Epithelial cell of esophagus (primary cell): ENCODE measurements at regions not wholly inside any gene's neighbourhood (a gene's known extent, or its start where the extent isn't known, plus 50 kb on each side); places are given as distances from the start of the nearest gene placed in this dataset.

Experiments used
- DNase-seq: peaks from one replicate; pipeline ENCODE4 v3.0.0; 2010; ENCODE audit warnings: low read depth
- H3K4me3 ChIP-seq: 2 replicates; pipeline ENCODE4 v1.5.1; 2011; ENCODE audit warnings: mild to moderate bottlenecking, low read length, control low read depth
- TF ChIP-seq, protein P1 (sequence below): IDR thresholded peaks from 2 replicates; pipeline ENCODE4 v1.5.1; 2011; ENCODE audit warnings: low read depth, mild to moderate bottlenecking, low read length, control low read depth, inconsistent platforms; ENCODE audit not compliant: insufficient read depth; ENCODE audit errors: missing control alignments

DNA sequence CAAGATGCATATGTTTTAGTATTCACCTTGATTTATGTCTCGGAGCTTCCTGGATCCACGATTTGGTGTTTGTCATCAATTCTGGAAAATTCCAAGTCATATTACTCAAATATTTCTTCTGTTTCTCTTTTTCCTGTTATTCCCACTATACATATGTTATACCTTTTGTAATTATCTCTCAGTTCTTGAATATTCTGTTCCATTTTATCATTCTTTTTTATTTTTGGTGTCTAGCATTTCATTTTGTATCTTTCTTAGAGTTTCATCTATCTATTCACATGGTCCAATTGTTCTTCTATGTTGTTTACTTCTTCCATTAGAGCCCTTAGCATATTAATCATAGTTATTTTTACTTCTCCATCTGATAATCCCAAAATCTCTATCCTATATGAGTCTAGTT lies 637.8 kb upstream of the GRAMD2B start:
- TF ChIP-seq, protein P1, sequence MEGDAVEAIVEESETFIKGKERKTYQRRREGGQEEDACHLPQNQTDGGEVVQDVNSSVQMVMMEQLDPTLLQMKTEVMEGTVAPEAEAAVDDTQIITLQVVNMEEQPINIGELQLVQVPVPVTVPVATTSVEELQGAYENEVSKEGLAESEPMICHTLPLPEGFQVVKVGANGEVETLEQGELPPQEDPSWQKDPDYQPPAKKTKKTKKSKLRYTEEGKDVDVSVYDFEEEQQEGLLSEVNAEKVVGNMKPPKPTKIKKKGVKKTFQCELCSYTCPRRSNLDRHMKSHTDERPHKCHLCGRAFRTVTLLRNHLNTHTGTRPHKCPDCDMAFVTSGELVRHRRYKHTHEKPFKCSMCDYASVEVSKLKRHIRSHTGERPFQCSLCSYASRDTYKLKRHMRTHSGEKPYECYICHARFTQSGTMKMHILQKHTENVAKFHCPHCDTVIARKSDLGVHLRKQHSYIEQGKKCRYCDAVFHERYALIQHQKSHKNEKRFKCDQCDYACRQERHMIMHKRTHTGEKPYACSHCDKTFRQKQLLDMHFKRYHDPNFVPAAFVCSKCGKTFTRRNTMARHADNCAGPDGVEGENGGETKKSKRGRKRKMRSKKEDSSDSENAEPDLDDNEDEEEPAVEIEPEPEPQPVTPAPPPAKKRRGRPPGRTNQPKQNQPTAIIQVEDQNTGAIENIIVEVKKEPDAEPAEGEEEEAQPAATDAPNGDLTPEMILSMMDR, result no peak
- no peak for DNase-seq
- H3K4me3 ChIP-seq, result no peak overlapping the region

DNA sequence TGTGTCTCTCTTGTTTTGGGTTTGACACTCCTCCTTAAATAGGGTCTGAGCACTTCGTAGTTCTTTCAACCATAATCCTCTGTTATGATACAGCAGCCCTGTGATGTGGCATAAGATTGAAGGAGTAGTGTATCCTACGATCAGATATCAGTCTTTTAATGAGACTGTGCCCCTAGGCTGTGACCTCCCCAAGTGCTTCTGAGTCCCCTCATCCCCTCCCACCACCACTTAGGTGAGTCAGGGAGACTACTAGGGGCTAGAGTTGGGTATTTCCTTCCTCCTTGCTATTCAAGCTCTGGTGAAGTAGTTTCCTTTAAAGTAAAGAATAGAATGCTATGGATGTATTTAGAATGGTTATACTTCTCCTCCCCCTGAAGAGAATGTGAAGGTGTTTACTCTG lies 637.2 kb upstream of the GRAMD2B start:
- DNase-seq, result no peak
- TF ChIP-seq, protein P1, result no peak
- H3K4me3 ChIP-seq, result no peak overlapping the region

DNA sequence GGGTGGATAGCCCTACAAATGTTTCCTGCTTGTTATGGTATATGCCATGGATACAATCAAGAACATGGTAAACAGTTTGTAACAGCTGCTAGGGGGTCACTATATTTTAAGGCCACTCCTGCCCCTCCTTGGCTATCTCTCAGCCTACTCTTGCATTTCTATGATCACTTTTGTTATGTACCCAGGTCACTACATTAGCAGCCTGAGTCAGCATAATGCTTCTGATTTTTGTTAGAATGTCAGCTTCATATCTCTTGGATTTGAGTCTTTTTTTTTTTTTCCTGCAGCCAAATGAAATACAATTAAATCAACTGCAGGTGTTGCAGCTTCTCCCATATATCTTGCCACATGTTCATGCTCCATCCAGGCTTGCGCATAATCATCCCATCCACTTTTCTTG lies 629.7 kb upstream of the GRAMD2B start:
- TF ChIP-seq, protein P1, result no peak
- DNase-seq, result no peak
- no peak overlapping the region for H3K4me3 ChIP-seq

DNA sequence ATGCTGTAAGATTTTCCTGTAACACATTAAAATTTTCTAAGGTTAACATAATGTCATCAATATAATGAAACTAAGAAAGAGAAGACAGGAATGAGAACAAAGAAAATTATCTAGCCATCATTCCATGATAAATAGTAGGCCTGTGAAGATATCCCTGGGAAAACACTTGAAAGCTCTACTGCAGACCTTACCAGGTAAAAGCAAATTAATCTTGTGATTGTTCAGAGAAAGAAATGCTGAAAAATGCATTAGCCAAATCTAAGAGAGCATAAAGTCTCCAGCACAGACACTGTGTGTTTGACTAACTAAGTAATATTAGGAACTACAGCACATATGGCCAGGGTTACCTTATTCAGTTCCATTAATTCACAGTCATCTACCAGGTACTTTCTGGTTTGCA lies 628.3 kb upstream of the GRAMD2B start:
- TF ChIP-seq, protein P1, result no peak
- DNase-seq, result no peak
- H3K4me3 ChIP-seq, result no peak overlapping the region

DNA sequence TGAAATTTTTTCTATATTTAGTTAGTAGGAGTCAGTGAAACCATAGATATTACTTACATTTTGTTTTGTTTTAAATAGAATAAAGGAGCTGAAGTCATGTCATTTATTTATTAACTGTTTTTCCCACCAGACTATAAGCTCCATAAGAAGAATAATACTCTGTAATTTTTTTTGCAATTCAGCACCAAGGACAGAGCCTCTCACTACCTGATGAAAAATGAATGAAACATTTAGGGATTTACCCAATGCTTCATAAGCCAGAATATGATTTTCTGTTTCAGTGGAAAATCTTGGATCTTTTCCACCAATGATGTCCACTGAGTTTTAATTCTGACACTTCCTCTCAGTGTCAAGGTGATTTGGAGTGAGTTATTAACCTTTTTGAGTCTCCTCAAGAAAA lies 624.9 kb upstream of the GRAMD2B start:
- H3K4me3 ChIP-seq, result no peak overlapping the region
- peak; percentile 59 for DNase-seq
- TF ChIP-seq, protein P1, result no peak

DNA sequence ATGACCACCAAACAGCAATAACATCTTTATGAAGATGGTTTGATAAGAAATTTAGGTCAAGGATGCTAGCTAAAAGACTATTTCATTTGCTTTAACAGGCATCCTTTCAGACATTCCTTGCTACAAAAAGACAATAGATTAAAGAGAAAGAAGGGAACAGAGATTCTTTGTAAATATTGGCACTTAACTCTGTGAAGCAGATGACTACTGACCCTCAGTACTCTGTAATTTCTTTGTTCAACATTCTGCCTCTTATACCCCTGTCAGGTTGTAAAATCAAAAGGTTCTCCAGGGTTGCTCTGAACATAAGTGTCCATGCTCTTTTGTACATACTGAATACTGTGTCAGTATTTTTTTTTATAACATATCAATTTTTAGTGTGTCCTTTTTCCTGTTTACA lies 610.6 kb upstream of the GRAMD2B start:
- no peak for DNase-seq
- TF ChIP-seq, protein P1, result no peak
- no peak overlapping the region for H3K4me3 ChIP-seq

DNA sequence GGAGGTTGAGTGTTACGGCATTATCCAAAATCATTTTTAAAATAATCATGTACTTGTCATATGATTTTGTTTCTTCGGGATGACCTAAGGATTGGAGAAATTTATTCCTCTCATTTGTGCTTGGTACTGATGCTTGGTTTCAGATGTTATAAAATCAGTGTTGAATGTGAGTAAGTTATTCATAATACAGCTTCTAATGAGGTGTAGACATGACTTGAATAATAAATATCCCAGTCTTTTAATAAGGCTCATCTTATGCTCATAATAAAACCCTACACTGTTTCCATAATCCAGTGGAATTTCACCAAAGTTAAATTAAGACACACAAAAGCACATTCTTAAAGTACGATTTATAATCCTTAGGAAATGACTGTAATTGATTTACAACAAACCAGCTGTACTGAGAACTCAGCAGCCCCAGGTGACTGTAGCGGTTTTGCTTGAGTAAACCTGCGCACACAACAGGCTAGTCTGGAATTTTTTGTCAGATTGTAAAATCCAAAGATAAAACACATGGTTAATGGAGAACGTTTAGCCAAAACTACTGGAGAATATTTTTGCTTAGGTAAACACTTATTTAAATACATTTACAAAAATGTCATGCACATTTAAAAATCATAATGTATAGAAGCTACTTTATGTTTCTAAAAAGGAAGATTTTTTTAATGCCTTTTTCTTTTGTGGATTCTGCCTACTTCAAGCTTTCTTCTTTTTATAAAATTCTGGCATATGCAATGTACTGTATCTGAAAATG lies 609.8 kb upstream of the GRAMD2B start:
- TF ChIP-seq, protein P1, result no peak
- H3K4me3 ChIP-seq, result no peak overlapping the region
- DNase-seq, result no peak
